ENCODE measurements at regions not wholly inside any gene's neighbourhood (a gene's known extent, or its start where the extent isn't known, plus 50 kb on each side); places are given as distances from the start of the nearest gene placed in this dataset.

DNA sequence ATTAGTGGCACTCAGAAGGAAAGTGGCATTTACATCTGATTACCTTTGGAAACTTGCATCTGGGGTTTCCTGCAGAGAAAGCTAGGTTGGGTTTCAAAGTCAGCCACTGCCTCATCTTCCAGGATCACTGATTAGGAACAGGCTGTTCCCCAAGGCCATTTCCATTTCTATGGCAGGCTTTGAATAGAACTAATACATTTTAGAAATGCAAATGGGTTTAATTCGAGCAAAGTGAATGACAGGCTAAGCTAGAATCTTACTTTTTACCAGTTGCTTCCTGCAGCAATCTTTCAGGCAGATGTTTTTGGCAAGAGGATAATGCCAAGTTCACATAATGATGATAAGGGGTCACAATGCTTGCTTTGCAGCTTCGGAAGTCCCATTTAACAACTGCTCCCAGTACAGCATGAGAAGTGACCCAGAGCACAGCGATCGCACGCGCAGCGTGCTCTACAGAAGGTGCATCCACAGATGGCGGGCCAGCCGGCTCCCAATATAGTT is 336.7 kb downstream of the LPIN1 start:
- FAIRE-seq, result no peak

DNA sequence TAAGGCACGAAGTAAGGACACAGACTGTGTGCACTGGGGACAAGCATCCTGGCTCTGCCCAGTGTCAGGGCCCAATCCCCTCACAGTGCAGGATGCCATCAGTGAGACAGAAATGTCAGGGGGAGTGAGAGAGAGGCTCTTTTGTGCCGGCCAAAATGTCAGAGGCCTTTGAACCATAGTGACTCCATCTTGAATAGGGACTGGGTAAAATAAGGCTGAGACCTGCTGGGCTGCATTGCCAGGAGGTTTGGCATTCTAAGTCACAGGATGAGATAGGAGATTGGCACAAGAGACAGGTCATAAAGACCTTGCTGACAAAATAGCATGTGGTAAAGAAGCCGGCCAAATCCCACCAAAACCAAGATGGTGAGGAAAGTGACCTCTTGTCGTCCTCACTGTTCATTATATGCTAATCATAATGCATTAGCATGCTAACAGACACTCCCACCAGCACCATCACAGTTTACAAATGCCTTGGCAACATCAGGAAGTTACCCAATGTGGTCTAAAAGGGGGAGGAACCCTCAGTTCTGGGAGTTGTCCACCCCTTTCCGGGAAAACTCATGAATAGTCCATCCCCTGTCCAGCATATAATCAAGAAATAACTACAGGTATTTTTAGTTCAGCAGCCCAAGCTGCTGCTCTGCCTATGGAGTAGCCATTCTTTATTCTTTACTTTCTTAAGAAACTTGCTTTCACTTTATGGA is 337.4 kb downstream of the LPIN1 start:
- no peak overlapping the region for H3K27ac ChIP-seq (ENCODE audit: control insufficient read depth, insufficient read depth, low read length)
- no peak for TF ChIP-seq CTCF (optimal IDR thresholded peaks at IDR 0.05 in 1 of 3, IDR thresholded peaks at IDR 0.05 in 1 of 3, conservative IDR thresholded peaks at IDR 0.05 in 1 of 3; ENCODE audit: extremely low read depth in 1 of 3, insufficient read depth in 2 of 3, low read length in 3 of 3)
- TF ChIP-seq EZH2 (IDR thresholded peaks at IDR 0.05; ENCODE audit: low read length), result no peak
- dilution Hi-C loops (cut with MboI; ENCODE audit: extremely low pct_ligation_motif_present, low sequenced_read_pairs), result no loop called here
- H3K4me2 ChIP-seq (ENCODE audit: control insufficient read depth, extremely low read depth, insufficient read depth, low read depth, low read length), result no peak overlapping the region
- H4K20me1 ChIP-seq (ENCODE audit: control insufficient read depth, extremely low read depth, insufficient read depth, low read length), result no peaks in the 10 kb centered on the region
- no peak overlapping the region for H2AFZ ChIP-seq (ENCODE audit: control insufficient read depth, low read length)
- no peaks in the 10 kb centered on the region for H3K9me3 ChIP-seq (ENCODE audit: control insufficient read depth, low read depth, low read length)
- DNase-seq (ENCODE audit: low read depth, low spot score) (no peak), FAIRE-seq (no peak)
- H3K4me3 ChIP-seq (ENCODE audit: control insufficient read depth in 2 of 3, extremely low read depth in 1 of 3, insufficient read depth in 2 of 3, low read depth in 1 of 3, low read length in 3 of 3), result no peak overlapping the region
- peaks cover 16% of the 10 kb centered on the region for H3K4me1 ChIP-seq (ENCODE audit: control insufficient read depth, extremely low read depth, insufficient read depth, low read length)
- H3K27me3 ChIP-seq (ENCODE audit: control insufficient read depth, extremely low read depth, insufficient read depth, low read length), result no peaks in the 10 kb centered on the region
- H3K9ac ChIP-seq (ENCODE audit: control insufficient read depth, extremely low read depth, insufficient read depth, low read length), result no peak overlapping the region
- no peaks in the 10 kb centered on the region for H3K9me1 ChIP-seq (ENCODE audit: control insufficient read depth, extremely low read depth, insufficient read depth, low read length)
- H3K36me3 ChIP-seq (ENCODE audit: control insufficient read depth in 2 of 2, extremely low read depth in 1 of 2, insufficient read depth in 2 of 2, low read length in 2 of 2), result no peaks in the 10 kb centered on the region
- H3K79me2 ChIP-seq (ENCODE audit: control insufficient read depth, insufficient read depth, low read length), result no peaks in the 10 kb centered on the region

More for the DNA sequence above, 336.7 kb downstream of the LPIN1 start:
- DNase-seq (ENCODE audit: low read depth, low spot score), result no peak
- no peak for TF ChIP-seq EZH2 (IDR thresholded peaks at IDR 0.05; ENCODE audit: low read length)
- TF ChIP-seq CTCF (optimal IDR thresholded peaks at IDR 0.05 in 1 of 3, IDR thresholded peaks at IDR 0.05 in 1 of 3, conservative IDR thresholded peaks at IDR 0.05 in 1 of 3; ENCODE audit: extremely low read depth in 1 of 3, insufficient read depth in 2 of 3, low read length in 3 of 3), result no peak
- no peaks in the 10 kb centered on the region for H3K9me1 ChIP-seq (ENCODE audit: control insufficient read depth, extremely low read depth, insufficient read depth, low read length)
- H3K79me2 ChIP-seq (ENCODE audit: control insufficient read depth, insufficient read depth, low read length), result no peaks in the 10 kb centered on the region
- dilution Hi-C loops (cut with MboI; ENCODE audit: extremely low pct_ligation_motif_present, low sequenced_read_pairs), result no loop called here
- H3K27ac ChIP-seq (ENCODE audit: control insufficient read depth, insufficient read depth, low read length), result no peak overlapping the region
- H3K9me3 ChIP-seq (ENCODE audit: control insufficient read depth, low read depth, low read length), result no peaks in the 10 kb centered on the region
- no peak overlapping the region for H2AFZ ChIP-seq (ENCODE audit: control insufficient read depth, low read length)
- no peaks in the 10 kb centered on the region for H3K27me3 ChIP-seq (ENCODE audit: control insufficient read depth, extremely low read depth, insufficient read depth, low read length)
- H3K4me1 ChIP-seq (ENCODE audit: control insufficient read depth, extremely low read depth, insufficient read depth, low read length), result peaks cover 10% of the 10 kb centered on the region
- no peak overlapping the region for H3K4me2 ChIP-seq (ENCODE audit: control insufficient read depth, extremely low read depth, insufficient read depth, low read depth, low read length)
- H4K20me1 ChIP-seq (ENCODE audit: control insufficient read depth, extremely low read depth, insufficient read depth, low read length), result no peaks in the 10 kb centered on the region
- no peaks in the 10 kb centered on the region for H3K36me3 ChIP-seq (ENCODE audit: control insufficient read depth in 2 of 2, extremely low read depth in 1 of 2, insufficient read depth in 2 of 2, low read length in 2 of 2)
- no peak overlapping the region for H3K4me3 ChIP-seq (ENCODE audit: control insufficient read depth in 2 of 3, extremely low read depth in 1 of 3, insufficient read depth in 2 of 3, low read depth in 1 of 3, low read length in 3 of 3)
- H3K9ac ChIP-seq (ENCODE audit: control insufficient read depth, extremely low read depth, insufficient read depth, low read length), result no peak overlapping the region
